SK-N-SH (cell line): ENCODE measurements at regions not wholly inside any gene's neighbourhood (a gene's known extent, or its start where the extent isn't known, plus 50 kb on each side); places are given as distances from the start of the nearest gene placed in this dataset.

Source experiments
- CTCF ChIA-PET: fragments of 300-600, 350-600 bp; formaldehyde crosslinking; extraction: SDS; loops from one replicate; lab custom pipeline; 2021; lab: Yijun Ruan, JAX
- POLR2A ChIA-PET: fragments of 350-600 bp; sonication (Branson Sonifier 250); formaldehyde crosslinking; extraction: SDS; loops from one replicate; lab custom pipeline; 2020; ENCODE audit warnings: antibody characterized with exemption, inconsistent platforms; lab: Yijun Ruan, JAX
- DNase-seq: peaks from one replicate; pipeline ENCODE4 v3.0.0; 2012
- H2AFZ ChIP-seq: fragments of 200-600 bp; sonication (generic); 2 replicates; pipeline ENCODE4 v1.8.1; 2016; ENCODE audit warnings: antibody characterized with exemption, mild to moderate bottlenecking, low read depth
- H3F3A ChIP-seq: fragments of 200-600 bp; sonication (generic); replicated peaks from 2 replicates; pipeline ENCODE3; 2016; ENCODE audit warnings: antibody characterized with exemption, mild to moderate bottlenecking; ENCODE audit not compliant: insufficient read depth
- H3K27ac ChIP-seq, 2 experiments: fragments of 200-500 bp in 1 of 2; fragments of 200-600 bp in 1 of 2; sonication (Bioruptor generic) in 1 of 2; sonication (generic), shearing (Covaris generic) in 1 of 2; 2 replicates each; pipeline versions ENCODE4 v1.5.1 to v1.6.1; 2014 to 2016; ENCODE audit warnings: low read depth in 2 of 2, inconsistent platforms in 1 of 2, low read length in 1 of 2, mild to moderate bottlenecking in 1 of 2, mixed read lengths in 1 of 2
- H3K27me3 ChIP-seq: fragments of 200-600 bp; sonication (generic), shearing (Covaris generic); 2 replicates; pipeline ENCODE4 v1.6.1; 2016; ENCODE audit warnings: mixed run types; ENCODE audit not compliant: insufficient read depth
- H3K36me3 ChIP-seq, 2 experiments: fragments of 200-500 bp in 1 of 2; fragments of 200-600 bp in 1 of 2; sonication (Bioruptor generic) in 1 of 2; sonication (generic) in 1 of 2; replicated peaks in 1 of 2; 2 replicates each; pipeline versions ENCODE3 to v1.5.1; 2014 to 2016; ENCODE audit warnings: low read length in 1 of 2, mild to moderate bottlenecking in 1 of 2; ENCODE audit not compliant: insufficient read depth in 2 of 2, control insufficient read depth in 1 of 2
- H3K4me1 ChIP-seq, 2 experiments: fragments of 200-500 bp in 1 of 2; fragments of 200-600 bp in 1 of 2; sonication (Bioruptor generic) in 1 of 2; sonication (generic), shearing (Covaris generic) in 1 of 2; 2 replicates each; pipeline versions ENCODE4 v1.5.1 to v1.6.1; 2014 to 2016; ENCODE audit warnings: low read depth in 1 of 2, low read length in 1 of 2, mixed run types in 1 of 2; ENCODE audit not compliant: insufficient read depth in 2 of 2, control insufficient read depth in 1 of 2
- H3K4me2 ChIP-seq: fragments of 200-600 bp; sonication (generic), shearing (Covaris generic); 2 replicates; pipeline ENCODE4 v1.6.1; 2017; ENCODE audit warnings: mixed run types
- H3K4me3 ChIP-seq, 2 experiments: fragments of 200-500 bp in 1 of 2; fragments of 200-600 bp in 1 of 2; sonication (Bioruptor generic) in 1 of 2; sonication (generic), shearing (Covaris generic) in 1 of 2; 2 replicates each; pipeline versions ENCODE4 v1.5.1 to v1.8.1; 2014 to 2016; ENCODE audit warnings: low read depth in 2 of 2, inconsistent platforms in 1 of 2, low read length in 1 of 2, mild to moderate bottlenecking in 1 of 2, mixed read lengths in 1 of 2, moderate library complexity in 1 of 2
- H3K79me2 ChIP-seq: fragments of 200-600 bp; sonication (generic); 2 replicates; pipeline ENCODE4 v1.8.1; 2017; ENCODE audit warnings: mild to moderate bottlenecking; ENCODE audit not compliant: insufficient read depth
- H3K9ac ChIP-seq: fragments of 200-600 bp; sonication (generic); 2 replicates; pipeline ENCODE4 v1.6.1; 2017; ENCODE audit warnings: mixed run types
- H3K9me2 ChIP-seq: fragments of 200-600 bp; sonication (generic); 2 replicates; pipeline ENCODE4 v1.6.1; 2017; ENCODE audit warnings: mixed run types
- H3K9me3 ChIP-seq: fragments of 200-600 bp; sonication (generic); 2 replicates; pipeline ENCODE4 v1.6.1; 2017; ENCODE audit warnings: mixed run types, mild to moderate bottlenecking, moderate library complexity
- H4K20me1 ChIP-seq: fragments of 200-600 bp; sonication (generic); 2 replicates; pipeline ENCODE4 v1.6.1; 2017; ENCODE audit warnings: mild to moderate bottlenecking, mixed run types; ENCODE audit not compliant: insufficient read depth
- CHD2 ChIP-seq: fragments of 150-350 bp; IDR thresholded peaks from 2 replicates; pipeline ENCODE4 v1.6.1; 2018; ENCODE audit warnings: low read length; ENCODE audit not compliant: partially characterized antibody
- EZH2phosphoT487 ChIP-seq: fragments of 200-600 bp; sonication (generic); IDR thresholded peaks from 2 replicates; pipeline ENCODE4 v1.6.1; 2017; ENCODE audit warnings: low read depth, mixed run types, mild to moderate bottlenecking, antibody characterized with exemption, moderate library complexity, borderline replicate concordance
- FOSL2 ChIP-seq: IDR thresholded peaks from 2 replicates; pipeline ENCODE4 v1.4.0; 2012; ENCODE audit warnings: low read depth, mild to moderate bottlenecking, moderate library complexity, borderline replicate concordance
- IRF3 ChIP-seq: fragments of 150-350 bp; IDR thresholded peaks from 2 replicates; pipeline ENCODE4 v1.6.1; 2016; ENCODE audit warnings: mild to moderate bottlenecking, low read depth, low read length
- JUND ChIP-seq: IDR thresholded peaks from 2 replicates; pipeline ENCODE4 v1.4.0; 2012
- MXI1 ChIP-seq: IDR thresholded peaks from 2 replicates; pipeline ENCODE4 v1.6.1; 2012; ENCODE audit warnings: mild to moderate bottlenecking, low read depth, low read length, improper control_type of control experiment
- NRF1 ChIP-seq: IDR thresholded peaks from 2 replicates; pipeline ENCODE4 v1.6.1; 2012; ENCODE audit warnings: low read depth, mild to moderate bottlenecking, low read length
- RAD21 ChIP-seq: IDR thresholded peaks from 2 replicates; pipeline ENCODE4 v1.6.1; 2012; ENCODE audit warnings: mild to moderate bottlenecking, low read length
- RFX5 ChIP-seq: IDR thresholded peaks from 2 replicates; pipeline ENCODE4 v1.6.1; 2012; ENCODE audit warnings: mild to moderate bottlenecking, improper control_type of control experiment, low read length
- RXRA ChIP-seq: IDR thresholded peaks from 2 replicates; pipeline ENCODE4 v1.4.0; 2012; ENCODE audit warnings: low read depth, mild to moderate bottlenecking, borderline replicate concordance
- TAF1 ChIP-seq: IDR thresholded peaks from 2 replicates; pipeline ENCODE4 v1.6.1; 2012; ENCODE audit warnings: low read depth, mild to moderate bottlenecking, low read length, moderate library complexity, borderline replicate concordance
- TCF12 ChIP-seq: IDR thresholded peaks from 2 replicates; pipeline ENCODE4 v1.4.0; 2012
- WGBS: methylation state at CpG from one replicate; pipeline ENCODE4 v1.1.6; 2017; ENCODE audit warnings: low lambda C conversion rate; 5-methylcytosine and 5-hydroxymethylcytosine counted together
- TF ChIP-seq, protein P1 (sequence below): IDR thresholded peaks from 2 replicates; pipeline ENCODE4 v1.4.0; 2012; ENCODE audit warnings: low read depth, borderline replicate concordance

DNA sequence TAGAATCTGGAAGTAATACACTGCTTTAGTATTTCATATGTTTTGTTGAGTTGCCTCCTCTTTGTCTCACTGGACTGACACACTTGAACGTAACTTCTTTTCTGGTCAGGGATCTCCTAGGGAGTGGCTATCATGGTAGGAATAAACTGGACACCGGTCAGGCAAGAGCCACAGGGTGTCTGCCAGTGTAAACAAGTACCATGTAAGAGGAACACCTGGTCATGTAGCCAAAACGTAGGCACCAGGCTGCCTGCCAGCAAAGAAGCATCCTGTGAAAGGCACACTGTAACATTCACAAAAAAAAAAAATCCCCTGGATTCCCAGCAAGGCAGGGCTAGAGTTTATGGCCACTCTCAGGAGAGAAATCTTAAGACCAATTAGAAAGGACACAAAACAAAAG, 372.8 kb upstream of the RND3 start:
- no peak for DNase-seq
- Histone ChIP-seq H3K27me3 (no peaks in the 10 kb centered on the region), H4K20me1 (no peaks in the 10 kb centered on the region), H3K4me3 (no peak overlapping the region), H3K4me2 (no peak overlapping the region), H3K79me2 (no peaks in the 10 kb centered on the region), H3F3A (no peaks in the 10 kb centered on the region), H3K27ac (no peak overlapping the region), H3K9me2 (no peaks in the 10 kb centered on the region), H3K9me3 (no peaks in the 10 kb centered on the region), H2AFZ (no peak overlapping the region), H3K9ac (no peak overlapping the region), H3K4me1 (no peaks in the 10 kb centered on the region; a peak in 1 of 4 replicates), H3K36me3 (no peaks in the 10 kb centered on the region)
- no peak for TF ChIP-seq TAF1
- TF ChIP-seq JUND: no peak
- no peak for TF ChIP-seq NRF1
- ChIA-PET CTCF (interaction anchor here (1.9 kb wide), 1 partner anchor 10 kb away, joined by 5 read pairs; no protein-coding TSS in a partner anchor), POLR2A (no interaction called here)
- 59% methylated on average over 3 of the region's 3 CpGs for WGBS

GRCh38 chr2:150859877-150860276, 372.4 kb upstream of the RND3 start:
- Histone ChIP-seq H3K9me3 (no peaks in the 10 kb centered on the region), H3K27ac (no peak overlapping the region), H2AFZ (no peak overlapping the region), H3K4me3 (no peak overlapping the region), H3K79me2 (no peaks in the 10 kb centered on the region), H4K20me1 (no peaks in the 10 kb centered on the region), H3K4me1 (no peaks in the 10 kb centered on the region; a peak in 1 of 4 replicates), H3F3A (no peaks in the 10 kb centered on the region), H3K27me3 (no peaks in the 10 kb centered on the region), H3K9me2 (no peaks in the 10 kb centered on the region), H3K4me2 (no peak overlapping the region), H3K9ac (no peak overlapping the region), H3K36me3 (no peaks in the 10 kb centered on the region)
- TF ChIP-seq MXI1: no peak
- no peak for TF ChIP-seq CHD2
- no peak for TF ChIP-seq NRF1
- TF ChIP-seq TCF12: no peak
- no peak for TF ChIP-seq IRF3
- TF ChIP-seq, protein P1, sequence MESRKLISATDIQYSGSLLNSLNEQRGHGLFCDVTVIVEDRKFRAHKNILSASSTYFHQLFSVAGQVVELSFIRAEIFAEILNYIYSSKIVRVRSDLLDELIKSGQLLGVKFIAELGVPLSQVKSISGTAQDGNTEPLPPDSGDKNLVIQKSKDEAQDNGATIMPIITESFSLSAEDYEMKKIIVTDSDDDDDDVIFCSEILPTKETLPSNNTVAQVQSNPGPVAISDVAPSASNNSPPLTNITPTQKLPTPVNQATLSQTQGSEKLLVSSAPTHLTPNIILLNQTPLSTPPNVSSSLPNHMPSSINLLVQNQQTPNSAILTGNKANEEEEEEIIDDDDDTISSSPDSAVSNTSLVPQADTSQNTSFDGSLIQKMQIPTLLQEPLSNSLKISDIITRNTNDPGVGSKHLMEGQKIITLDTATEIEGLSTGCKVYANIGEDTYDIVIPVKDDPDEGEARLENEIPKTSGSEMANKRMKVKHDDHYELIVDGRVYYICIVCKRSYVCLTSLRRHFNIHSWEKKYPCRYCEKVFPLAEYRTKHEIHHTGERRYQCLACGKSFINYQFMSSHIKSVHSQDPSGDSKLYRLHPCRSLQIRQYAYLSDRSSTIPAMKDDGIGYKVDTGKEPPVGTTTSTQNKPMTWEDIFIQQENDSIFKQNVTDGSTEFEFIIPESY: no peak
- no peak for TF ChIP-seq EZH2phosphoT487
- TF ChIP-seq RFX5: no peak
- no peak for TF ChIP-seq RAD21
- no peak for TF ChIP-seq RXRA
- TF ChIP-seq FOSL2: no peak
- TF ChIP-seq JUND: no peak
- ChIA-PET POLR2A (no interaction called here), CTCF (interaction anchor here (1.9 kb wide), 1 partner anchor 9 kb away, joined by 5 read pairs; no protein-coding TSS in a partner anchor)
- DNase-seq: no peak
